CD4-positive, CD25-positive, alpha-beta regulatory T cell (primary cell): ENCODE measurements at regions not wholly inside any gene's neighbourhood (a gene's known extent, or its start where the extent isn't known, plus 50 kb on each side); places are given as distances from the start of the nearest gene placed in this dataset.

Experiments used
- ATAC-seq, 2 donors: fragments of 150-1000 bp; cut with Tn5 transposase; one replicate each; pipeline ENCODE4 v1.10.0; 2021; ENCODE audit warnings: low read depth in 2 of 2, moderate number of reproducible peaks in 2 of 2, moderate library complexity in 1 of 2
- DNase-seq, 3 donors: peaks; one replicate each; pipeline versions ENCODE4 v3.0.0 to v3.0.0-alpha.2; 2012 to 2022; ENCODE audit warnings: mixed read lengths in 1 of 3
- H3K27ac ChIP-seq: one replicate; pipeline ENCODE4 v1.7.0; 2013; ENCODE audit warnings: mild to moderate bottlenecking, low read length; ENCODE audit not compliant: insufficient read depth, poor library complexity, severe bottlenecking
- H3K27me3 ChIP-seq: one replicate; pipeline ENCODE4 v1.7.0; 2013; ENCODE audit warnings: low read length; ENCODE audit not compliant: control insufficient read depth, insufficient read depth
- H3K36me3 ChIP-seq: one replicate; pipeline ENCODE4 v1.7.0; 2013; ENCODE audit warnings: mild to moderate bottlenecking, low read length, moderate library complexity; ENCODE audit not compliant: control insufficient read depth, insufficient read depth
- H3K4me1 ChIP-seq: 2 replicates; pipeline ENCODE4 v1.7.0; 2013; ENCODE audit warnings: mild to moderate bottlenecking, low read length; ENCODE audit not compliant: insufficient read depth, control insufficient read depth, poor library complexity, severe bottlenecking
- H3K4me3 ChIP-seq: one replicate; pipeline ENCODE4 v1.7.0; 2013; ENCODE audit warnings: low read depth, mild to moderate bottlenecking, low read length, moderate library complexity
- H3K9me3 ChIP-seq, 2 experiments: 1 replicate in 1 of 2; 2 replicates in 1 of 2; pipeline ENCODE4 v1.7.0; 2013; ENCODE audit warnings: low read length in 2 of 2, mild to moderate bottlenecking in 1 of 2, moderate library complexity in 1 of 2; ENCODE audit not compliant: control insufficient read depth in 2 of 2
- H3K27ac Mint-ChIP-seq, 3 donors: one replicate each; pipeline ENCODE4 v1.8.0; 2020 to 2022; ENCODE audit warnings: mild to moderate bottlenecking in 3 of 3, mixed read lengths in 3 of 3, moderate library complexity in 2 of 3
- H3K27me3 Mint-ChIP-seq: one replicate; pipeline ENCODE4 v1.8.0; 2022; ENCODE audit warnings: mild to moderate bottlenecking, mixed read lengths
- H3K36me3 Mint-ChIP-seq: one replicate; pipeline ENCODE4 v1.8.0; 2020; ENCODE audit warnings: mixed read lengths
- H3K4me1 Mint-ChIP-seq, 4 donors: one replicate each; pipeline ENCODE4 v1.8.0; 2020 to 2022; ENCODE audit warnings: mixed read lengths in 4 of 4, mild to moderate bottlenecking in 1 of 4
- H3K4me3 Mint-ChIP-seq, 4 donors: one replicate each; pipeline ENCODE4 v1.8.0; 2020 to 2022; ENCODE audit warnings: mild to moderate bottlenecking in 4 of 4, mixed read lengths in 4 of 4, moderate library complexity in 3 of 4
- H3K9me3 Mint-ChIP-seq, 7 donors: one replicate each; pipeline ENCODE4 v1.8.0; 2020 to 2022; ENCODE audit warnings: mixed read lengths in 7 of 7, mild to moderate bottlenecking in 3 of 7, moderate library complexity in 2 of 7

- H3K4me3 ChIP-seq: no peak overlapping the region
- no peaks in the 10 kb centered on the region for H3K9me3 ChIP-seq
- Mint-ChIP-seq H3K4me1 (no peaks in the 10 kb centered on the region), H3K9me3 (peaks cover under 1 to 5% (median 2%) of the 10 kb centered on the region in 7 donors), H3K36me3 (no peaks in the 10 kb centered on the region), H3K27ac (no peak overlapping the region), H3K27me3 (no peaks in the 10 kb centered on the region), H3K4me3 (no peak overlapping the region)
- no peak overlapping the region for H3K27ac ChIP-seq
- ATAC-seq (no peak), DNase-seq (no peak)
- no peaks in the 10 kb centered on the region for H3K4me1 ChIP-seq
- H3K36me3 ChIP-seq: no peaks in the 10 kb centered on the region
- no peaks in the 10 kb centered on the region for H3K27me3 ChIP-seq
Observed at GRCh38 chr16:72399811-72400210, 227.9 kb upstream of the PMFBP1 start.

- no peak for DNase-seq
- Mint-ChIP-seq H3K27ac (no peak overlapping the region), H3K36me3 (no peaks in the 10 kb centered on the region), H3K4me1 (no peaks in the 10 kb centered on the region), H3K9me3 (peaks cover 0 to 12% (median 4%) of the 10 kb centered on the region in 7 donors), H3K27me3 (no peaks in the 10 kb centered on the region), H3K4me3 (no peak overlapping the region)
- H3K27me3 ChIP-seq: no peaks in the 10 kb centered on the region
- no peaks in the 10 kb centered on the region for H3K9me3 ChIP-seq
- no peak overlapping the region for H3K27ac ChIP-seq
- no peaks in the 10 kb centered on the region for H3K36me3 ChIP-seq
- no peak for ATAC-seq
- no peak overlapping the region for H3K4me3 ChIP-seq
- H3K4me1 ChIP-seq: no peaks in the 10 kb centered on the region
Observed at GRCh38 chr16:72397876-72398275, 225.9 kb upstream of the PMFBP1 start.

GRCh38 chr16:72394526-72394925 is 222.6 kb upstream of the PMFBP1 start:
- no peak overlapping the region for H3K27ac Mint-ChIP-seq
- DNase-seq: no peak
- ATAC-seq: no peak
- Histone ChIP-seq H3K4me1 (no peaks in the 10 kb centered on the region), H3K9me3 (no peaks in the 10 kb centered on the region), H3K4me3 (no peak overlapping the region), H3K27me3 (no peaks in the 10 kb centered on the region), H3K27ac (no peak overlapping the region), H3K36me3 (no peaks in the 10 kb centered on the region)
- H3K27me3 Mint-ChIP-seq: no peaks in the 10 kb centered on the region
- H3K36me3 Mint-ChIP-seq: no peaks in the 10 kb centered on the region
- peaks cover under 1 to 12% (median 2%) of the 10 kb centered on the region in 7 donors for H3K9me3 Mint-ChIP-seq
- H3K4me3 Mint-ChIP-seq: no peak overlapping the region
- H3K4me1 Mint-ChIP-seq: no peaks in the 10 kb centered on the region

- H3K4me3 Mint-ChIP-seq: no peak overlapping the region
- Histone ChIP-seq H3K27me3 (no peaks in the 10 kb centered on the region), H3K36me3 (no peaks in the 10 kb centered on the region), H3K4me3 (no peak overlapping the region), H3K27ac (no peak overlapping the region), H3K4me1 (no peaks in the 10 kb centered on the region), H3K9me3 (peaks cover 0 to 6% of the 10 kb centered on the region in 2 experiments)
- peaks cover 4 to 23% (median 7%) of the 10 kb centered on the region in 7 donors for H3K9me3 Mint-ChIP-seq
- peaks cover 0 to 5% (median 0%) of the 10 kb centered on the region in 4 donors for H3K4me1 Mint-ChIP-seq
- ATAC-seq (no peak), DNase-seq (no peak)
- no peaks in the 10 kb centered on the region for H3K27me3 Mint-ChIP-seq
- H3K27ac Mint-ChIP-seq: no peak overlapping the region
- peaks cover 4% of the 10 kb centered on the region for H3K36me3 Mint-ChIP-seq
Observed at GRCh38 chr16:72389791-72390190, 217.8 kb upstream of the PMFBP1 start.

- peaks cover 4% of the 10 kb centered on the region for H3K36me3 Mint-ChIP-seq
- Histone ChIP-seq H3K36me3 (no peaks in the 10 kb centered on the region), H3K27ac (no peak overlapping the region), H3K27me3 (no peaks in the 10 kb centered on the region), H3K4me1 (no peaks in the 10 kb centered on the region), H3K4me3 (no peak overlapping the region), H3K9me3 (peaks cover 0 to 6% of the 10 kb centered on the region in 2 experiments)
- no peak overlapping the region for H3K27ac Mint-ChIP-seq
- ATAC-seq (no peak), DNase-seq (no peak)
- H3K27me3 Mint-ChIP-seq: no peaks in the 10 kb centered on the region
- H3K4me3 Mint-ChIP-seq: no peak overlapping the region
- peaks cover 0 to 5% (median 0%) of the 10 kb centered on the region in 4 donors for H3K4me1 Mint-ChIP-seq
- H3K9me3 Mint-ChIP-seq: peaks cover 3 to 16% (median 5%) of the 10 kb centered on the region in 7 donors
Observed at GRCh38 chr16:72388007-72388406, 216.1 kb upstream of the PMFBP1 start.

- H3K36me3 Mint-ChIP-seq: peaks cover 4% of the 10 kb centered on the region
- no peak overlapping the region for H3K27ac ChIP-seq
- no peaks in the 10 kb centered on the region for H3K27me3 Mint-ChIP-seq
- no peaks in the 10 kb centered on the region for H3K36me3 ChIP-seq
- H3K4me1 Mint-ChIP-seq: peaks cover 0 to 5% (median 0%) of the 10 kb centered on the region in 4 donors
- H3K4me3 Mint-ChIP-seq: no peak overlapping the region
- H3K9me3 ChIP-seq: peaks cover 0 to 6% of the 10 kb centered on the region in 2 experiments
- no peak overlapping the region for H3K27ac Mint-ChIP-seq
- no peak for ATAC-seq
- peaks cover 3 to 16% (median 7%) of the 10 kb centered on the region in 7 donors for H3K9me3 Mint-ChIP-seq
- no peaks in the 10 kb centered on the region for H3K4me1 ChIP-seq
- no peaks in the 10 kb centered on the region for H3K27me3 ChIP-seq
- no peak overlapping the region for H3K4me3 ChIP-seq
- DNase-seq: no peak
Observed at GRCh38 chr16:72384651-72385050, 212.7 kb upstream of the PMFBP1 start.

GRCh38 chr16:72380283-72380682 is 208.3 kb upstream of the PMFBP1 start:
- DNase-seq (no peak), ATAC-seq (no peak)
- H3K27ac Mint-ChIP-seq: no peak overlapping the region
- no peak overlapping the region for H3K4me3 Mint-ChIP-seq
- H3K4me1 ChIP-seq: no peaks in the 10 kb centered on the region
- H3K4me1 Mint-ChIP-seq: no peaks in the 10 kb centered on the region
- H3K9me3 Mint-ChIP-seq: peaks cover 0 to 6% (median 3%) of the 10 kb centered on the region in 7 donors
- H3K27ac ChIP-seq: no peak overlapping the region
- no peaks in the 10 kb centered on the region for H3K27me3 ChIP-seq
- H3K4me3 ChIP-seq: no peak overlapping the region
- no peaks in the 10 kb centered on the region for H3K27me3 Mint-ChIP-seq
- H3K36me3 Mint-ChIP-seq: no peaks in the 10 kb centered on the region
- H3K36me3 ChIP-seq: no peaks in the 10 kb centered on the region
- no peaks in the 10 kb centered on the region for H3K9me3 ChIP-seq

GRCh38 chr16:72373201-72373600 is 201.2 kb upstream of the PMFBP1 start:
- Histone ChIP-seq H3K27ac (no peak overlapping the region), H3K4me1 (no peaks in the 10 kb centered on the region), H3K27me3 (no peaks in the 10 kb centered on the region), H3K9me3 (no peaks in the 10 kb centered on the region), H3K4me3 (no peak overlapping the region), H3K36me3 (no peaks in the 10 kb centered on the region)
- H3K27ac Mint-ChIP-seq: no peak overlapping the region
- no peaks in the 10 kb centered on the region for H3K4me1 Mint-ChIP-seq
- H3K36me3 Mint-ChIP-seq: no peaks in the 10 kb centered on the region
- H3K27me3 Mint-ChIP-seq: no peaks in the 10 kb centered on the region
- H3K4me3 Mint-ChIP-seq: no peak overlapping the region
- ATAC-seq (no peak), DNase-seq (no peak)
- peaks cover 0 to 3% (median 0%) of the 10 kb centered on the region in 7 donors for H3K9me3 Mint-ChIP-seq
